ENCODE measurements at regions not wholly inside any gene's neighbourhood (a gene's known extent, or its start where the extent isn't known, plus 50 kb on each side); places are given as distances from the start of the nearest gene placed in this dataset.

DNA sequence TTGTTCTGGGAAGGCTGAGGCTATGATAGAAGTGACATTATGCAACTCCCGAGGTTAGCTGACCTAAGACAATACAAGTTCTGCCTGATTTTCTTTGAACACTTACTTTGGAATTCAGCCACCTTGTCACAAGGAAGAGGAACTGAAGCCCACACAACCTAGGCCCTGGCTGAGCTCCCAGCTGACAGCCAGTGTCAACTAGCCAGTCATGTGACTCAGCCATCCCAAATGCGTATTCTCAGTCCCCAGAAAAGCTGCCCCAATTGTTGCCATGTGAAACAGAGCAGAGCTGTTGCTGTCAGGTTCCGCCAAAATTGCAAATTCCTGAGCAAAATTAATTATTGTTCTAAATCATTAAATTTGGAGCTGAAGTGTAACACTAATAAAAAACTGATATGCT lies 1010.0 kb downstream of the XPNPEP1 start:
- H3K9me2 ChIP-seq (ENCODE audit: insufficient read depth): peaks cover 3% of the 10 kb centered on the region; the same call in 1 of the 2 replicates
- H3K36me3 ChIP-seq (ENCODE audit: insufficient read depth): no peaks in the 10 kb centered on the region
- TF ChIP-seq CTCF (conservative IDR thresholded peaks at IDR 0.05; ENCODE audit: low read depth in 2 of 2): no peak
- H3K4me3 ChIP-seq: no peak overlapping the region
- no peaks in the 10 kb centered on the region; the same call in 1 of the 2 replicates for H4K20me1 ChIP-seq (replicated peaks; ENCODE audit: insufficient read depth)
- Mint-ChIP-seq H3K27me3 (ENCODE audit: insufficient read depth, low read depth, poor library complexity) (peaks cover 8% of the 10 kb centered on the region), H3K4me3 (no peak overlapping the region; the same call in 2 of the 3 replicates), H3K9me3 (no peaks in the 10 kb centered on the region), H3K4me1 (peaks cover 6% of the 10 kb centered on the region; the same call in 2 of the 3 replicates), H3K27ac (no peak overlapping the region), H3K36me3 (ENCODE audit: low read depth) (no peaks in the 10 kb centered on the region)
- no peaks in the 10 kb centered on the region for H3F3A ChIP-seq (replicated peaks; ENCODE audit: low read depth)
- peaks cover 15% of the 10 kb centered on the region for H3K27me3 ChIP-seq (ENCODE audit: insufficient read depth)
- no peak overlapping the region for H3K27ac ChIP-seq (ENCODE audit: low read depth)
- no peaks in the 10 kb centered on the region; the same call in 1 of the 2 replicates for H3K4me1 ChIP-seq (ENCODE audit: insufficient read depth)
- ATAC-seq: no peak
- no peaks in the 10 kb centered on the region for H3K79me2 ChIP-seq (replicated peaks; ENCODE audit: insufficient read depth)
- no peak overlapping the region for H2AFZ ChIP-seq
- no peak overlapping the region for H3K4me2 ChIP-seq
- DNase-seq (ENCODE audit: low spot score): peak; percentile 35

DNA sequence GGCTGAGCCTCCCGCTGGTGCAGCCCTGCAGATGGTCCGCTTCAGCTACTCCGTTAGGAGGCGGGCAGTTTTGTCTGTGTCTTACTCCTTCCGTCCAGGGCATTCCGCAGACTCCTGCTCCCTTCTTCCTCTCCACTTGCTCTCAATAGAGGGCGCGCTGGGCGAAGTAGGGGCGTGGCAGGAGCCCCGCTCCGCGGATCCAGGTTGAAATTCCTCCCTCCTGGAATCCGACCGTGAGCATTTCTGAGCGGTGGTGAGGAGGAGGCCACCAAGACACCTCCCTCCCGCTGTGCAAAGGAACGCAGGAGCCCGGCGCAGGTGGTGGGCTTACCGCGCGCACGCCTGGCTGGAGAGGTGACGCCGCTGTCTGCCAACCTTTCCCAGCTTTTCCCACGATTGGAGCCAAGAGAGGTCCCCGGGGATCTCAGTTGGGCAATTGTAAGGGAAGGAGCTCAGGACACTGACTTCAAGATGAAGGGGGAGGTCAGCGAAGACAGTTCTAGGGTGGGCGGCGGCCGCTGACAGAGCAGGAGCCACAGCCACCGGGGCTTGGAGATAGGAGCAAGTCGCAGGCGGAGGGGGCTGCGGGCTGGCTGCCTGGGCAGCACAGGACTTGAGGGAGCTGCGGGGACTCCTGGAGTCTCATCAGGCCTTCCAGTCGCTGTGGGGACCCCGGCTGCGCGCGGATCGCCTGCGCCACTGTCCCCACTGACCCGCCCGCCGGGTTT lies 1011.3 kb downstream of the XPNPEP1 start:
- no peaks in the 10 kb centered on the region; the same call in 1 of the 2 replicates for H3K4me1 ChIP-seq (ENCODE audit: insufficient read depth)
- H3F3A ChIP-seq (replicated peaks; ENCODE audit: low read depth): no peaks in the 10 kb centered on the region
- no peaks in the 10 kb centered on the region; the same call in 1 of the 2 replicates for H4K20me1 ChIP-seq (replicated peaks; ENCODE audit: insufficient read depth)
- H3K9me2 ChIP-seq (ENCODE audit: insufficient read depth): peaks cover 3% of the 10 kb centered on the region; the same call in 1 of the 2 replicates
- H2AFZ ChIP-seq: peak overlapping the region; percentile 95
- peak overlapping the region; percentile 69 for H3K4me3 ChIP-seq
- H3K36me3 ChIP-seq (ENCODE audit: insufficient read depth): no peaks in the 10 kb centered on the region
- Mint-ChIP-seq H3K9me3 (no peaks in the 10 kb centered on the region), H3K4me1 (peaks cover 6% of the 10 kb centered on the region; the same call in 2 of the 3 replicates), H3K27ac (no peak overlapping the region), H3K4me3 (peak overlapping the region; percentile 81), H3K36me3 (ENCODE audit: low read depth) (no peaks in the 10 kb centered on the region), H3K27me3 (ENCODE audit: insufficient read depth, low read depth, poor library complexity) (peaks cover 8% of the 10 kb centered on the region)
- ATAC-seq (peak; percentile 98), DNase-seq (ENCODE audit: low spot score) (peak; percentile 97)
- TF ChIP-seq ZNF114 (CRISPR knock-in tag; IDR thresholded peaks at IDR 0.05): no peak
- peak; percentile 60 to 81 for TF ChIP-seq CTCF (conservative IDR thresholded peaks at IDR 0.05; ENCODE audit: low read depth in 2 of 2)
- H3K27ac ChIP-seq (ENCODE audit: low read depth): no peak overlapping the region
- no peaks in the 10 kb centered on the region for H3K79me2 ChIP-seq (replicated peaks; ENCODE audit: insufficient read depth)
- peak overlapping the region; percentile 79 for H3K4me2 ChIP-seq
- peaks cover 15% of the 10 kb centered on the region for H3K27me3 ChIP-seq (ENCODE audit: insufficient read depth)

- H3K4me1 Mint-ChIP-seq: peaks cover 8% of the 10 kb centered on the region; the same call in 2 of the 3 replicates
- Histone ChIP-seq H3K9me2 (ENCODE audit: insufficient read depth) (no peaks in the 10 kb centered on the region), H3K36me3 (ENCODE audit: insufficient read depth) (no peaks in the 10 kb centered on the region), H3K4me3 (no peak overlapping the region), H4K20me1 (replicated peaks; ENCODE audit: insufficient read depth) (no peaks in the 10 kb centered on the region; the same call in 1 of the 2 replicates), H3F3A (replicated peaks; ENCODE audit: low read depth) (no peaks in the 10 kb centered on the region), H2AFZ (no peak overlapping the region), H3K4me1 (ENCODE audit: insufficient read depth) (no peaks in the 10 kb centered on the region; the same call in 1 of the 2 replicates), H3K27ac (ENCODE audit: low read depth) (no peak overlapping the region), H3K27me3 (ENCODE audit: insufficient read depth) (peaks cover 14% of the 10 kb centered on the region), H3K79me2 (replicated peaks; ENCODE audit: insufficient read depth) (no peaks in the 10 kb centered on the region), H3K4me2 (no peak overlapping the region)
- H3K36me3 Mint-ChIP-seq (ENCODE audit: low read depth): no peaks in the 10 kb centered on the region
- no peak for ATAC-seq
- H3K27ac Mint-ChIP-seq: no peak overlapping the region
- no peaks in the 10 kb centered on the region for H3K9me3 Mint-ChIP-seq
- no peak for DNase-seq (ENCODE audit: low spot score)
- peaks cover 8% of the 10 kb centered on the region for H3K27me3 Mint-ChIP-seq (ENCODE audit: insufficient read depth, low read depth, poor library complexity)
- H3K4me3 Mint-ChIP-seq: no peak overlapping the region
- no peak for TF ChIP-seq CTCF (conservative IDR thresholded peaks at IDR 0.05; ENCODE audit: low read depth in 2 of 2)
Observed at GRCh38 chr10:108908096-108908495, 1015.2 kb downstream of the XPNPEP1 start.

All from GM23338 (cell line).